Fibroblast of peridontal ligament (primary cell): ENCODE measurements at regions not wholly inside any gene's neighbourhood (a gene's known extent, or its start where the extent isn't known, plus 50 kb on each side); places are given as distances from the start of the nearest gene placed in this dataset.
A peak's percentile ranks its signal among the peaks of the same experiment; 100 is the strongest.

Experiments
- DNase-seq: peaks from one replicate; pipeline ENCODE4 v3.0.0-alpha.2; 2010; ENCODE audit errors: extremely low read depth

GRCh38 chr2:7882296-7882695 lies 799.6 kb upstream of the ID2 start:
- DNase-seq, result no peak

- no peak for DNase-seq
Measured at GRCh38 chr2:7884338-7884737, 797.5 kb upstream of the ID2 start.

DNA sequence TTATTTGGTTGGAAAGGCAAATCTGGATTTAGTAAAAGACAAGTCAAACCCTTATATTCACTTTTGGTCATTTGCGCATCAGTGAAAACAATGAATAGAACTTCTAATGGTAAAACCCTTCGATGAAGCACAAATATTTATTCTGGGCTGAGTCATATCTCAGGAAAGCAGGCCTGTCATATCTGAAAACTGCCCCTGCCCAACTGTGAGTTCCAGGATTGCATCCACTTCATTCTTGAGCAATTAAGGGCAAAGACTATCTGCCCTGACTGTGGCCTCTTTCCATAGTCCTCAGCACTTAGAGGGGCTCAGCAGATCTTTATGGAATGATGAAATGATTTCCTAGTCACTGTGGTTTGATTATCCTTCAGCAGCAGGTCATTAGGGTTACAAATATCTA lies 795.2 kb upstream of the ID2 start:
- no peak for DNase-seq

- peak; percentile 11 for DNase-seq
Measured at GRCh38 chr2:7887441-7887840, 794.4 kb upstream of the ID2 start.

DNA sequence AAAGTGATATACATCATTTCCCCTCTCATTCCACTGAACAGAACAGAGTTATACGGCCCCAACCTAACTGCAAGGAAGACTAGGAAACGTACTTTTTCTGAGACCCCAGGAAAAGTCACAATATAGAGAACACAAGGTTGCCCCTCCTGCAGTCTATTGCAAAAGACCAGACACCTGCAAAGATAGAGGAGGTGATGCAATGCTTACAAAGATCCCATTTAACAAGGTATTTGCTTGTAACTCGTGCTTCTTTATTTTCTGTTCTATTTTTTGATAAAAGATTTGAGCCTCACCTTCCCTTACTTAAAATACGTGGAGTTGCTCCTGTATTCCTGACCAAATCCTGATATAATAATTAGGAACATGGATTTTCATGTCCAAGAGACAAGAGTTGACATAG lies 793.0 kb upstream of the ID2 start:
- no peak for DNase-seq

DNA sequence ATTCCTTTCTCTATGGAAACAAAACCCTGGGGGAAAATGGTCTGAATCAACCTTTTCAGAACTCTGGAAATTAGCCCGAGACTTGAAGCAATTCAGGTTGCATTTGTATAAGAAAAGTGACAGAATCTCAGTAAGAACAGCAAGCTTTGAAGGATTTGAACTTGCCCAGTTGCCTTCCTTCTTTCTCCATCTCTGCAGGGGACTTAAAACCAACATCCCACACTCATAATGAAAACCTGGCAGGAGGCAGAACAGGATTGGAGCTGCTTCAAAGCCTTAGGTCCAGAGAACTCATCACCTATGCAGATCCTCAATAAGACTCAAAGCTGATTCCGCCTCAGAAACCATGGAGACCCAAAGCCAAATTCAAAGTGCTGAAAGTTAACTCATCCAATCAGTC lies 790.5 kb upstream of the ID2 start:
- DNase-seq, result no peak

- DNase-seq, result no peak
Measured at GRCh38 chr2:7895289-7895688, 786.6 kb upstream of the ID2 start.

GRCh38 chr2:7896940-7897487 lies 784.8 kb upstream of the ID2 start:
- DNase-seq, result no peak

GRCh38 chr2:7899241-7899640 lies 782.6 kb upstream of the ID2 start:
- DNase-seq, result no peak

DNA sequence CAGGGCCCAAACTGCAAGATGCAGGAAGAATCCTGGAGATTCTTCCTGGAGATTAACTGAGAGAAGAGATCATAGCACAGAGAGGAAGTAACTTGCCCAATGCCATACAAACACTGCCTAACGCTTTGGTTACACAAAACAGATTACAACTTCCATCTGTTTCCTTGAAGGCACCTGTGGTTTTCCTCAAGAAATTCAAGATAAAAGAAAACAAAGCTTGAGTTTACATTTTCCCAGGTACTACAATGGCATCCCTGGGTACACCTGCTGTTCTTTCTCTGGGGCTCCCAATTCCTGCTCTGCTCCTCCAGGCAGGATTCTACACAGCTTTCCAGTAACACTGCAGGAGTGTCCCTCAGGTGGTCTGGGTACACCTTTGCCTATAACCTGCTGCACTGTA lies 781.9 kb upstream of the ID2 start:
- DNase-seq, result no peak

DNA sequence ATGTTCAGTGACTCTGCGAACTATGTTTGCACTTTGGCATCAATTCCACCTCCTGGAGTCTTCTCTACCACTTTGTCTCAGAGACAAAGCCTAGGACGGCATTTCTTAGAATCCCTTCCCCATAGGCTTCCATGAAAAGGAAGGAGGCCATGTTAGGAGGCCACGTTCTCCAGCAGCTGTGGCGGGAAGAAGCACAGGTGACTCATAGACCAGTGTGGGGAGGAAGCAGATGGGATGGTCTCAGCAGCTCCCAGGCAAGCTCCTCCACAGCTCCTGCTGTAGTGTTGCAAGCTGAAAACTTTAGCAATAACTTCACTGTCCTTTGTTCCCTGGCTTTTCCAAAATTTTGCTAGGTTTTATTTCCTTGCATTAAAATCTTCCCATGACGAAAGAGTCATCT lies 781.3 kb upstream of the ID2 start:
- no peak for DNase-seq

DNA sequence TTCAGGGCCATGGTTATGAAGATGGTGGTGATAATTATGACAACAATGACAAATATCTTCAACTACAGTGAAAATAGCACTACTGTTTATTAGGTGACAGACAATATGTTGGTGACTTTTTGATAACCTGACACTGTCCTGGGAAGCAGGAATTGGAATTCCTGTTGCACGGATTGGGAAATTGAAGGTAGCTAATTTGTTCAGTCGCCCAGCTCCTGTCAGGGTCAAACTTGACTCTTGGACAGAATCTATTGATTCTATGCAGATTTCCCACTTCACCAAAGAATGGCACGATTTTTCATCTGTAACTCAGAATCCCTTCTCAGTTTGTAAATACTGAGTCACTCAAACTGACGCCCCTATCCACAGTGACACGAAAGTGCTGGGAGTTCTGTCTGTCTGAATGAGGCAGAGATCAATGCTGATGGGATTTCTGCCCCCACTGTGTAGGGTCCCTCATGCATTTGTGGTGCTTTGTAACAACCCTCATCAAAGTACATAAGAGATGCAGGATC lies 779.5 kb upstream of the ID2 start:
- no peak for DNase-seq

- DNase-seq, result no peak
Measured at GRCh38 chr2:7904319-7904718, 777.5 kb upstream of the ID2 start.

DNA sequence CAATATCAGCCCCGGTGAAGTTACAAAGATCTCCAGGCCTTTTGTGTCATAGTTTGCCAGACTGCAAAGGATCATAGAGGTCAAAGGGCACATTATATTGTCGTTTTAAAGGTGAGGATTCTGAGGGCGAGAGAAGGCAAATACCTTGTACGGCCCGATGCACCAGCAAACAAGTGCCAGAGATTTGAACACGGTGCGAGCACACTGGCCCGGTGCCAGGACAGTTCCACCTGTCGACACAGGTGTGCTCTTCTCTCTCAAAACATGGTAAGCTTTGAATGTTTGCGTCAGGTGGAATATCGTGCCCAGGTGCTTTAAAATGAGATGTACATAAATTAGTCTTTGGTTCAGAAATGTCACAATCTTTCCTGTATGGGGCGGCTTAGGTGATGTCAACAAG lies 776.1 kb upstream of the ID2 start:
- no peak for DNase-seq

DNA sequence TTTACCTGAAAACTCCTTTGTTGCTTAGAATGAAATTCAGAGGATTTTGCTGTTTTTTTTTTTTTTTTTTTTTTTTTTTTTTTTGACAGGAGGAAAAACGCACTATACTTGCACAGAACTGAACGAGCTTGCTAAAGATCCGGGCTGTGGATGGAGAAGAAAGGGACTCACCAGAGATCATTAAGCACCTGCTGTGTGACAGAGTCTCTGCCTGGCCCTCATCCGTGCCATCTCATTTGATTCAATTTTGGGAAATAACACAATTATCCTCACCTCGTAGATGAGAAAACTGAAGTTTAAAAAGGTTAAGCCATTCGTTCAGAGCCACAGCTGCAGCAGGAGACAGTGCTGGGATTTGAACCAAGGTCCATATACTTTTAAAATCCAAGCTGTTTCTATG lies 775.4 kb upstream of the ID2 start:
- DNase-seq, result no peak

- no peak for DNase-seq
Measured at GRCh38 chr2:7907041-7907440, 774.8 kb upstream of the ID2 start.

- DNase-seq, result no peak
Measured at GRCh38 chr2:7910752-7911151, 771.1 kb upstream of the ID2 start.

- DNase-seq, result no peak
Measured at GRCh38 chr2:7911196-7911595, 770.7 kb upstream of the ID2 start.

DNA sequence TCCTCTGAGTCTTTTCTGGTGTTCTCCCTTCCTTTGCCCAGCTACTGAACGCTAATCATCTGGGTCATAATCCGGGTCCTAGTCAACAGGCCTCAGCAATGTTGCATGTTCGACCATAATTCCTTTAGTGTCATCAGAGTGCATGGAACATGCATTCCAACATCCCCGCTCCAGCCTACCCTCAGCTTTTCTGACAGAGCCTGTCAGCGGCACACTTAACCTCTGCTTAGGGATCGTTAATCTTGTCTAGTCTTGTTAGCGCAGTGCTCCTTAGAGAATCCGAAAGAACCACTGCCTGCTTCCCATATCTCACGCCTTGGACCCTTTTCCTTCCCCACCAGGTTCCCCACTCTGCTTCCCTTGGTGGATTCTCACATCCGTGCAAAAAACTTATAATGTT lies 767.9 kb upstream of the ID2 start:
- no peak for DNase-seq

DNA sequence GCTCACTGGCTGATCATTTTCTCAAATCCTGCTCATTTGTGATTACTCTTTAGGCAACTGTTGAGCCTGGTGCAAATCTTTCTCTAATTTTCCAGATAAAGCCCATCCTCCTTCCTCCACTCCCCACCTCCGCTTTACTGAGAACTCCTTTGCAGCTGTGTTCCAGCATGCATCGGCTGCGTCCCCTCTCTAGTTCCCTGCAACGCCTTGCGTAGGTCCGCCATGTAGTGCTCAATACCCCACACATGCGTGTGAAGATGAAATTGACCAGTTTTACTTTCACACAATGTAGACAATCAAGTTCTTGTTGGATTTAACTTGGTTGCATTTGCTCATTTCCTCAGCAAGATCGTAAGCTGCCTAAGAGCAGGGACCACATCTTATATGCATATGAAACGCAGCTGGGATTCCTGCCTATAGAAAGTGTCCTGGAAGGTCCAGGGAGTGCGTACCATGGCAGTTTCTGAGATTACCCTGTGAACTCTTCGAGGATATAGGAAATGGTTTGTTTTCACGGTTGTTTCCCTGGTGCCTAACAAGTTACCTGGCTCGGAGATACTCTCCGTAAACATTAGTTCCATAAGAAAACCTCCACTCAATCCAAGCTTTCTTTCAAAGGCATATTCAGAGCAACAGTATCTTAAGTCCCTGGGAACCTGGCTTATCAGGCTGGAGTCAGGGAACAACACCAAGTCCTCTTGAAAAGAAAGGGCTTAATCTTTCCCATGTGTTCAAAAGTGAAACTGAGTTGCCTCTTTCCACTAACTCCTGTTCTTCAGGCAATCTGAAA lies 766.4 kb upstream of the ID2 start:
- DNase-seq, result peak; percentile 66

DNA sequence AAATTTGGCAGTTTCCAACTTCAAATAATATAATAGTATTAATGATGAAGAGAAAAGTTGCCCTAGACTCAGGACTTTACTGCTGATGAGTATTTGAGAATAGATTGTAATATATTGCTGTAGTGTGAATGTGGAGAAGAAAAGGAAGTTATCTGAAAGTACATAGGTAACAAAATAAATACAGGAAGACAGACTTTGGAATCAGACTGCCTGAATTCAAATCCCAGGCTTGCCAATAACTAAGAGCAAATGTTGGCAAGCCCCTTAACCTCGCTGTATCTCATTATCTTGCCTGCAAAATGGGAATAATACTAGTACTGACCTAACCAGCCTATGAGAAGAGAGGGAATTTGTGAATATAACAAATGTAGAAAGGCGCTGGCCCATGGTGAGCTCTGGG lies 765.2 kb upstream of the ID2 start:
- no peak for DNase-seq

DNA sequence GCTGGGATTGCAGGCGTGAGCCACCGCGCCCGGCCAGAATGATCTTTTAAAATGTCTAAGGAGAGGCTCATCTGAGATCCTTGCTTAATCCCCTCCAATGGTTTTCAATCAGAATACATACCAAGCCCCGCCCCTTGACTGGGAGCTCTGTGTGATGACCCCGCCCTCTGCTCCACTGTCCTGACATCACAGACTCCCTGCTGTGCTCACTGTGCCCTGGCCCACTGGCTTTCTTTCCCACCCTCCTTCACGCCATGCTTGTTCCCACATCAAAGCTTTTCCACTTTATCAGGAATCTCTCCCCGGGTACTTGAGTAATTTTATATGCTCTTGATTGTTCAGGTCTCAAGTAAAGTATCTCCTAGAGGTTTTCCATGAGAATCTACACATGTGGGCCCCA lies 762.3 kb upstream of the ID2 start:
- DNase-seq, result no peak

DNA sequence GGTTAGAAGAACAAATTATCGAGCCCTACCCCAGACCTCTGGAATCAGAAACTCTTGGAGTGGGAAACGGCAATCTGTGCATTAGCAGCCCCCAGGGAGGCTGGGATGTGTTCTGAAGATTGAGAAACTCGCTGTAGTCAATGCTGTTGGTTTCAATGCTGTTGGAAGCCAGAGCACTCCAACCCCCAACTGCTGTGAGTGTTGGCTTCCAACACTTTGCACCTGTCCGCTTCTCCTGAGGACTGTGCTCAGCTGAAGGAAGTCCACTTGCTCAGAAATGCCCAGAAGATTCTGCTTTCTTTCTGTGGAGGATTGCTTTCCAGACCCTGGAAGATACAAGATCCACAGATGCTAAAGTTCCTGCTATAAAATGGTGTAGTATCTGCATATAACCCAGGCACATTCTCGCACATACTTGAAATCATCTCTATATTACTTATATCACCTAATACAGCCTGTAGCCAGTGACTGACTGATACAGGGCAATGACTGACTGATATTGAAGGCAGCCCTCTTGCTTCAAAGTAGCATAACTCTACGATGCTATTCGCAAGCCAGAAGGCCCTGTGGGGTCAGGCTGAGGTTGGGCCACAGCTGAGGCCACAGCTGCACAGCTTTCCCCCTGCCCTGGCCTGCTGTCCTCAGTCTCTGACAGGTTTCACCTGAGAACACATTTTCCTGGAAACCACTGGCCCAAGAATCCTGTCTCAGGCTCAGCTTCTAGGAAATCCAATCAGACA lies 757.7 kb upstream of the ID2 start:
- no peak for DNase-seq
